HCT116 (cell line): ENCODE measurements at regions not wholly inside any gene's neighbourhood (a gene's known extent, or its start where the extent isn't known, plus 50 kb on each side); places are given as distances from the start of the nearest gene placed in this dataset.

ENCODE experiments used
- ATAC-seq: fragments of 200-7000 bp; cut with Tn5 transposase; 2 replicates; pipeline ENCODE4 v1.9.1; 2020; ENCODE audit warnings: mild to moderate bottlenecking, moderate library complexity
- BruUV-seq: library from RNA; stranded (reverse); fragments of 400-500 nt; replicated peaks from 2 replicates; lab custom pipeline; 2021; lab: Mats Ljungman, UMichigan
- CTCF ChIA-PET: fragments of 300-600 bp; sonication (Branson Sonifier 250); formaldehyde crosslinking; loops from one replicate; lab custom pipeline; 2021; ENCODE audit warnings: antibody characterized with exemption; lab: Charles Lee
- POLR2A ChIA-PET: fragments of 300-600, 350-600 bp; sonication (Branson Sonifier 250); formaldehyde crosslinking; loops from one replicate; lab custom pipeline; 2021; ENCODE audit warnings: antibody characterized with exemption; lab: Charles Lee
- RAD21 ChIA-PET, 2 experiments: fragments of 300-600 bp; sonication (Branson Sonifier 250); formaldehyde crosslinking; loops; one replicate each; lab custom pipeline; 2023; ENCODE audit warnings: low total read pairs in 2 of 2; ENCODE audit not compliant: uncharacterized antibody in 2 of 2, unreplicated experiment in 2 of 2, low non-redundant PET in 1 of 2; lab: Charles Lee
- DNase-seq: peaks from one replicate; pipeline ENCODE4 v3.0.0-alpha.2; 2010; ENCODE audit warnings: low read depth, low spot score
- H2AFZ ChIP-seq: fragments of 200-600 bp; shearing (Covaris generic), sonication (generic); 2 replicates; pipeline ENCODE4 v1.6.1; 2017; ENCODE audit warnings: low read depth, mixed run types, mixed read lengths, antibody characterized with exemption, low read length; ENCODE audit not compliant: poor library complexity, severe bottlenecking
- H3K27ac ChIP-seq: 2 replicates; pipeline ENCODE4 v1.5.1; 2012; ENCODE audit warnings: low read depth, low read length
- H3K27me3 ChIP-seq: fragments of 200-600 bp; sonication (generic); 2 replicates; pipeline ENCODE4 v1.6.1; 2016; ENCODE audit warnings: mixed run types, low read length, mixed read lengths; ENCODE audit not compliant: insufficient read depth
- H3K36me3 ChIP-seq, 2 experiments: fragments of 200-500 bp in 1 of 2; fragments of 200-600 bp in 1 of 2; sonication (Bioruptor generic) in 1 of 2; sonication (generic) in 1 of 2; 2 replicates each; pipeline versions ENCODE4 v1.5.1 to v1.6.1; 2014 to 2016; ENCODE audit warnings: low read length in 2 of 2, inconsistent platforms in 1 of 2, mixed read lengths in 1 of 2, mixed run types in 1 of 2; ENCODE audit not compliant: insufficient read depth in 2 of 2, control insufficient read depth in 1 of 2
- H3K4me1 ChIP-seq, 2 experiments: fragments of 200-600 bp in 1 of 2; sonication (generic) in 1 of 2; 2 replicates each; pipeline versions ENCODE4 v1.5.1 to v1.6.1; 2012 to 2017; ENCODE audit warnings: low read length in 2 of 2, inconsistent platforms in 1 of 2, mild to moderate bottlenecking in 1 of 2, mixed read lengths in 1 of 2, mixed run types in 1 of 2, moderate library complexity in 1 of 2; ENCODE audit not compliant: insufficient read depth in 2 of 2, control insufficient read depth in 1 of 2
- H3K4me2 ChIP-seq: fragments of 200-600 bp; sonication (generic); 2 replicates; pipeline ENCODE4 v1.6.1; 2017; ENCODE audit warnings: mixed run types, low read length, mixed read lengths
- H3K4me3 ChIP-seq, 2 experiments: fragments of 200-600 bp in 1 of 2; sonication (generic) in 1 of 2; replicated peaks in 1 of 2; 2 replicates each; pipeline ENCODE4 v1.5.1; 2011 to 2016; ENCODE audit warnings: low read length in 2 of 2, control low read depth in 1 of 2, low read depth in 1 of 2, mild to moderate bottlenecking in 1 of 2, mixed read lengths in 1 of 2, mixed run types in 1 of 2
- H3K79me2 ChIP-seq: fragments of 200-600 bp; sonication (generic); 2 replicates; pipeline ENCODE4 v1.6.1; 2017; ENCODE audit warnings: mild to moderate bottlenecking, mixed run types, low read length, moderate library complexity, mixed read lengths; ENCODE audit not compliant: insufficient read depth
- H3K9ac ChIP-seq: fragments of 200-600 bp; sonication (generic); 2 replicates; pipeline ENCODE4 v1.6.1; 2016; ENCODE audit warnings: low read length, mixed read lengths
- H3K9me2 ChIP-seq: fragments of 200-600 bp; sonication (generic), shearing (Covaris generic); 2 replicates; pipeline ENCODE4 v1.6.1; 2017; ENCODE audit warnings: mixed run types, mild to moderate bottlenecking, moderate library complexity; ENCODE audit not compliant: insufficient read depth
- H3K9me3 ChIP-seq, 2 experiments: fragments of 200-500 bp in 1 of 2; fragments of 200-600 bp in 1 of 2; sonication (Bioruptor generic) in 1 of 2; sonication (generic) in 1 of 2; 2 replicates each; pipeline ENCODE4 v1.6.1; 2014 to 2017; ENCODE audit warnings: low read length in 2 of 2, mixed read lengths in 2 of 2, inconsistent platforms in 1 of 2, low read depth in 1 of 2, mild to moderate bottlenecking in 1 of 2, mixed run types in 1 of 2, moderate library complexity in 1 of 2; ENCODE audit not compliant: control insufficient read depth in 1 of 2, insufficient read depth in 1 of 2
- H4K20me1 ChIP-seq: fragments of 200-600 bp; sonication (generic), shearing (Covaris generic); 2 replicates; pipeline ENCODE4 v1.6.1; 2017; ENCODE audit warnings: mixed run types, mild to moderate bottlenecking, moderate library complexity; ENCODE audit not compliant: insufficient read depth
- CBX3 ChIP-seq: IDR thresholded peaks from 2 replicates; pipeline ENCODE4 v1.6.1; 2012; ENCODE audit warnings: low read depth
- CEBPB ChIP-seq: IDR thresholded peaks from 2 replicates; pipeline ENCODE4 v1.6.1; 2012; ENCODE audit warnings: low read depth
- EGR1 ChIP-seq: IDR thresholded peaks from 2 replicates; pipeline ENCODE4 v1.6.1; 2012; ENCODE audit warnings: low read depth
- ELF1 ChIP-seq: IDR thresholded peaks from 2 replicates; pipeline ENCODE4 v1.6.1; 2012; ENCODE audit warnings: low read depth, borderline replicate concordance
- FOSL1 ChIP-seq: IDR thresholded peaks from 2 replicates; pipeline ENCODE4 v1.6.1; 2012; ENCODE audit warnings: low read depth
- JUND ChIP-seq: IDR thresholded peaks from 2 replicates; pipeline ENCODE4 v1.6.1; 2012
- POLR2AphosphoS5 ChIP-seq: IDR thresholded peaks from 2 replicates; pipeline ENCODE4 v1.6.1; 2011; ENCODE audit warnings: mild to moderate bottlenecking, low read depth, low read length, moderate library complexity
- RAD21 ChIP-seq: IDR thresholded peaks from 2 replicates; pipeline ENCODE4 v1.6.1; 2012; ENCODE audit warnings: low read depth, mild to moderate bottlenecking
- SRF ChIP-seq: IDR thresholded peaks from 2 replicates; pipeline ENCODE4 v1.6.1; 2012; ENCODE audit warnings: low read depth
- ZNF274 ChIP-seq: fragments of 200-500 bp; sonication (Bioruptor generic); IDR thresholded peaks from 2 replicates; pipeline ENCODE4 v1.6.1; 2014; ENCODE audit warnings: mild to moderate bottlenecking, low read depth, low read length, inconsistent platforms
- intact Hi-C: fragments of 100-400 bp; cut with micrococcal nuclease; formaldehyde crosslinking; loops from 2 replicates; pipeline ENCODE4 v1.10.0; 2022
- TF ChIP-seq, protein P1 (sequence below): IDR thresholded peaks from 2 replicates; pipeline ENCODE4 v1.6.1; 2012; ENCODE audit warnings: low read depth
- TF ChIP-seq, protein P2 (sequence below): IDR thresholded peaks from 2 replicates; pipeline ENCODE4 v1.6.1; 2011; ENCODE audit warnings: mild to moderate bottlenecking, low read length, moderate library complexity; ENCODE audit not compliant: insufficient replicate concordance; ENCODE audit errors: extremely low read depth

GRCh38 chr1:238647877-238648276 is 738.5 kb upstream of the CHRM3 start:
- H4K20me1 ChIP-seq = no peaks in the 10 kb centered on the region; the same call in 1 of the 2 replicates
- DNase-seq (no peak), ATAC-seq (no peak)
- no peaks in the 10 kb centered on the region for H3K4me1 ChIP-seq
- ChIA-PET CTCF (no interaction called here), RAD21 (no interaction called here), POLR2A (no interaction called here)
- no peak overlapping the region for H3K9ac ChIP-seq
- H3K27me3 ChIP-seq = no peaks in the 10 kb centered on the region
- no TSS peak for BruUV-seq
- no peak overlapping the region for H2AFZ ChIP-seq
- H3K9me2 ChIP-seq = no peaks in the 10 kb centered on the region
- peaks cover 4 to 8% of the 10 kb centered on the region in 2 experiments; a peak in 2 of 4 replicates for H3K9me3 ChIP-seq
- H3K4me3 ChIP-seq = no peak overlapping the region
- H3K36me3 ChIP-seq = no peaks in the 10 kb centered on the region
- intact Hi-C loops = no loop called here
- H3K79me2 ChIP-seq = no peaks in the 10 kb centered on the region
- no peak overlapping the region for H3K4me2 ChIP-seq
- no peak for TF ChIP-seq ZNF274
- TF ChIP-seq SRF = no peak
- TF ChIP-seq, protein P1, sequence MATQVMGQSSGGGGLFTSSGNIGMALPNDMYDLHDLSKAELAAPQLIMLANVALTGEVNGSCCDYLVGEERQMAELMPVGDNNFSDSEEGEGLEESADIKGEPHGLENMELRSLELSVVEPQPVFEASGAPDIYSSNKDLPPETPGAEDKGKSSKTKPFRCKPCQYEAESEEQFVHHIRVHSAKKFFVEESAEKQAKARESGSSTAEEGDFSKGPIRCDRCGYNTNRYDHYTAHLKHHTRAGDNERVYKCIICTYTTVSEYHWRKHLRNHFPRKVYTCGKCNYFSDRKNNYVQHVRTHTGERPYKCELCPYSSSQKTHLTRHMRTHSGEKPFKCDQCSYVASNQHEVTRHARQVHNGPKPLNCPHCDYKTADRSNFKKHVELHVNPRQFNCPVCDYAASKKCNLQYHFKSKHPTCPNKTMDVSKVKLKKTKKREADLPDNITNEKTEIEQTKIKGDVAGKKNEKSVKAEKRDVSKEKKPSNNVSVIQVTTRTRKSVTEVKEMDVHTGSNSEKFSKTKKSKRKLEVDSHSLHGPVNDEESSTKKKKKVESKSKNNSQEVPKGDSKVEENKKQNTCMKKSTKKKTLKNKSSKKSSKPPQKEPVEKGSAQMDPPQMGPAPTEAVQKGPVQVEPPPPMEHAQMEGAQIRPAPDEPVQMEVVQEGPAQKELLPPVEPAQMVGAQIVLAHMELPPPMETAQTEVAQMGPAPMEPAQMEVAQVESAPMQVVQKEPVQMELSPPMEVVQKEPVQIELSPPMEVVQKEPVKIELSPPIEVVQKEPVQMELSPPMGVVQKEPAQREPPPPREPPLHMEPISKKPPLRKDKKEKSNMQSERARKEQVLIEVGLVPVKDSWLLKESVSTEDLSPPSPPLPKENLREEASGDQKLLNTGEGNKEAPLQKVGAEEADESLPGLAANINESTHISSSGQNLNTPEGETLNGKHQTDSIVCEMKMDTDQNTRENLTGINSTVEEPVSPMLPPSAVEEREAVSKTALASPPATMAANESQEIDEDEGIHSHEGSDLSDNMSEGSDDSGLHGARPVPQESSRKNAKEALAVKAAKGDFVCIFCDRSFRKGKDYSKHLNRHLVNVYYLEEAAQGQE = no peak
- no peak for TF ChIP-seq RAD21
- TF ChIP-seq POLR2AphosphoS5 = no peak
- TF ChIP-seq EGR1 = no peak
- no peak overlapping the region for H3K27ac ChIP-seq

- no TSS peak for BruUV-seq
- ChIA-PET POLR2A (no interaction called here), RAD21 (no interaction called here), CTCF (no interaction called here)
- H3K9me3 ChIP-seq = peaks cover 0 to 6% of the 10 kb centered on the region in 2 experiments; a peak in 2 of 4 replicates
- no peaks in the 10 kb centered on the region for H3K4me1 ChIP-seq
- H3K79me2 ChIP-seq = no peaks in the 10 kb centered on the region
- H3K4me2 ChIP-seq = no peak overlapping the region
- DNase-seq (no peak), ATAC-seq (no peak)
- TF ChIP-seq SRF (no peak), FOSL1 (no peak), CBX3 (no peak), JUND (no peak), EGR1 (no peak), ZNF274 (no peak), ELF1 (no peak), CEBPB (no peak), POLR2AphosphoS5 (no peak)
- TF ChIP-seq, protein P2, sequence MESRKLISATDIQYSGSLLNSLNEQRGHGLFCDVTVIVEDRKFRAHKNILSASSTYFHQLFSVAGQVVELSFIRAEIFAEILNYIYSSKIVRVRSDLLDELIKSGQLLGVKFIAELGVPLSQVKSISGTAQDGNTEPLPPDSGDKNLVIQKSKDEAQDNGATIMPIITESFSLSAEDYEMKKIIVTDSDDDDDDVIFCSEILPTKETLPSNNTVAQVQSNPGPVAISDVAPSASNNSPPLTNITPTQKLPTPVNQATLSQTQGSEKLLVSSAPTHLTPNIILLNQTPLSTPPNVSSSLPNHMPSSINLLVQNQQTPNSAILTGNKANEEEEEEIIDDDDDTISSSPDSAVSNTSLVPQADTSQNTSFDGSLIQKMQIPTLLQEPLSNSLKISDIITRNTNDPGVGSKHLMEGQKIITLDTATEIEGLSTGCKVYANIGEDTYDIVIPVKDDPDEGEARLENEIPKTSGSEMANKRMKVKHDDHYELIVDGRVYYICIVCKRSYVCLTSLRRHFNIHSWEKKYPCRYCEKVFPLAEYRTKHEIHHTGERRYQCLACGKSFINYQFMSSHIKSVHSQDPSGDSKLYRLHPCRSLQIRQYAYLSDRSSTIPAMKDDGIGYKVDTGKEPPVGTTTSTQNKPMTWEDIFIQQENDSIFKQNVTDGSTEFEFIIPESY = no peak
- no peaks in the 10 kb centered on the region for H4K20me1 ChIP-seq
- no peak overlapping the region for H3K27ac ChIP-seq
- no peak overlapping the region for H3K4me3 ChIP-seq
- no peaks in the 10 kb centered on the region for H3K27me3 ChIP-seq
- H3K36me3 ChIP-seq = no peaks in the 10 kb centered on the region; a peak in 1 of 4 replicates
- intact Hi-C loops = no loop called here
- H3K9me2 ChIP-seq = no peaks in the 10 kb centered on the region
- H2AFZ ChIP-seq = no peak overlapping the region
- no peak overlapping the region for H3K9ac ChIP-seq
Measured at GRCh38 chr1:238642231-238642630, 744.1 kb upstream of the CHRM3 start.
